PFSK-1 (cell line): ENCODE measurements at regions not wholly inside any gene's neighbourhood (a gene's known extent, or its start where the extent isn't known, plus 50 kb on each side); places are given as distances from the start of the nearest gene placed in this dataset.

Source experiments
- POLR2AphosphoS5 ChIP-seq: IDR thresholded peaks from 2 replicates; pipeline ENCODE4 v1.6.1; 2012; ENCODE audit warnings: low read depth, mild to moderate bottlenecking, control low read depth, low read length, moderate library complexity
- TAF1 ChIP-seq: IDR thresholded peaks from 2 replicates; pipeline ENCODE4 v1.6.1; 2012; ENCODE audit warnings: low read length, control low read depth, borderline replicate concordance; ENCODE audit not compliant: insufficient read depth
- TF ChIP-seq, protein P1 (sequence below), 2 experiments: IDR thresholded peaks; 2 replicates each; pipeline versions ENCODE4 v1.6.1 to v1.8.0; 2011 to 2012; ENCODE audit warnings: low read depth in 2 of 2, low read length in 2 of 2, control low read depth in 1 of 2, inconsistent platforms in 1 of 2, mild to moderate bottlenecking in 1 of 2, moderate library complexity in 1 of 2; ENCODE audit not compliant: insufficient read depth in 1 of 2

DNA sequence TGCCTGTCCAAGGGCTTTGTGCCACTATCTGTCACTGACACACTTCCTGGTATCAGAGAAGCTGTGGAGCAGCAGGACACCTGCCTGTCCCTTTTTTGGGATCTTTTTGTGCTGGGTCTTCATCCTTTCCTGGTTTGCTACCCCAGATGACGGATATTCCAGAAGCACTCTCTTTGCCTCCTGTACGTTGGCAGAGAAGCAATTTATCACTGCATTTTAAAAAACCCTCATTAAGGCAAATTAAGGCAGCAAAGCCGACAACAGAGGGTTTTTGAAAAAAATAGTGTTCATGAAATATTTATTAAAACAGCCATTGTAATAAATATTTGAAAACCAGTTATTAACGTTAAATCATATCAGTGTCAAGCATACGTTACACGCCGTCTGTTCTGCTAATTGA, 209.6 kb upstream of the NTM start:
- TF ChIP-seq TAF1 (no peak), POLR2AphosphoS5 (no peak)
- TF ChIP-seq, protein P1, sequence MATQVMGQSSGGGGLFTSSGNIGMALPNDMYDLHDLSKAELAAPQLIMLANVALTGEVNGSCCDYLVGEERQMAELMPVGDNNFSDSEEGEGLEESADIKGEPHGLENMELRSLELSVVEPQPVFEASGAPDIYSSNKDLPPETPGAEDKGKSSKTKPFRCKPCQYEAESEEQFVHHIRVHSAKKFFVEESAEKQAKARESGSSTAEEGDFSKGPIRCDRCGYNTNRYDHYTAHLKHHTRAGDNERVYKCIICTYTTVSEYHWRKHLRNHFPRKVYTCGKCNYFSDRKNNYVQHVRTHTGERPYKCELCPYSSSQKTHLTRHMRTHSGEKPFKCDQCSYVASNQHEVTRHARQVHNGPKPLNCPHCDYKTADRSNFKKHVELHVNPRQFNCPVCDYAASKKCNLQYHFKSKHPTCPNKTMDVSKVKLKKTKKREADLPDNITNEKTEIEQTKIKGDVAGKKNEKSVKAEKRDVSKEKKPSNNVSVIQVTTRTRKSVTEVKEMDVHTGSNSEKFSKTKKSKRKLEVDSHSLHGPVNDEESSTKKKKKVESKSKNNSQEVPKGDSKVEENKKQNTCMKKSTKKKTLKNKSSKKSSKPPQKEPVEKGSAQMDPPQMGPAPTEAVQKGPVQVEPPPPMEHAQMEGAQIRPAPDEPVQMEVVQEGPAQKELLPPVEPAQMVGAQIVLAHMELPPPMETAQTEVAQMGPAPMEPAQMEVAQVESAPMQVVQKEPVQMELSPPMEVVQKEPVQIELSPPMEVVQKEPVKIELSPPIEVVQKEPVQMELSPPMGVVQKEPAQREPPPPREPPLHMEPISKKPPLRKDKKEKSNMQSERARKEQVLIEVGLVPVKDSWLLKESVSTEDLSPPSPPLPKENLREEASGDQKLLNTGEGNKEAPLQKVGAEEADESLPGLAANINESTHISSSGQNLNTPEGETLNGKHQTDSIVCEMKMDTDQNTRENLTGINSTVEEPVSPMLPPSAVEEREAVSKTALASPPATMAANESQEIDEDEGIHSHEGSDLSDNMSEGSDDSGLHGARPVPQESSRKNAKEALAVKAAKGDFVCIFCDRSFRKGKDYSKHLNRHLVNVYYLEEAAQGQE (IDR thresholded peaks at IDR 0.05; ENCODE audit: insufficient read depth in 1 of 2, low read depth in 2 of 2, low read length in 2 of 2): no peak
